Lower leg skin (tissue), 4 donors: ENCODE measurements at regions not wholly inside any gene's neighbourhood (a gene's known extent, or its start where the extent isn't known, plus 50 kb on each side); places are given as distances from the start of the nearest gene placed in this dataset.

Experiments used
- DNase-seq, 2 donors: peaks; one replicate each; pipeline ENCODE4 v3.0.0-alpha.2; 2019; ENCODE audit warnings: low spot score in 2 of 2
- H3K4me3 ChIP-seq: fragments of 200-600 bp; sonication (generic); 2 replicates; pipeline ENCODE4 v1.5.1; 2017; ENCODE audit warnings: mild to moderate bottlenecking, low read depth; ENCODE audit not compliant: poor library complexity, severe bottlenecking
- POLR2A ChIP-seq, 2 donors: fragments of 450-650 bp; IDR thresholded peaks; one replicate each; pipeline ENCODE4 v1.6.1; 2016 to 2017; ENCODE audit warnings: antibody characterized with exemption in 2 of 2, mild to moderate bottlenecking in 1 of 2, moderate library complexity in 1 of 2
- WGBS, 2 donors: methylation state at CpG; one replicate each; pipeline ENCODE4 v1.1.5; 2018; 5-methylcytosine and 5-hydroxymethylcytosine counted together
- intact Hi-C: fragments of 100-400 bp; cut with DNase I; formaldehyde crosslinking; loops from one replicate; pipeline ENCODE4 v1.15.0; 2023; ENCODE audit warnings: low total_unique reads
- TF ChIP-seq, protein P1 (sequence below), 3 donors: fragments of 450-650 bp; IDR thresholded peaks; one replicate each; pipeline ENCODE4 v1.5.1; 2016; ENCODE audit warnings: antibody characterized with exemption in 3 of 3, mild to moderate bottlenecking in 3 of 3, moderate library complexity in 2 of 3

DNA sequence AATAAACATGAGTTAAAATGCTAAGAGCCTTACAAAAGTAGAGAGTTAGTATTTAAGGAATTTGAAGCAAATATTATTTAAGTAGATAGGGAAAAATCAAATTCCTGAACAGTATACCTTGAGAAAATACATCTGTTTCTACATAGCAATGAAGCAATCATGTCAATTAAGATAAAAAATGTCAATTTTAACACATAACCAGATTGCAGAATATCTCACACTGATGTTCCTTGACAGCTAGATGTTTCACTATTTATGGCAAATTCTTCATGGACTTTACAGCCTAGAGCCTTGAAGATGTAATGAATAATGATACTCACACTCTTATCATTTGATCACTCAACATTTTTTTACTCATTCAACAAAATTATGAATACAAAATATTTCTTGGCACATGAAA lies 708.2 kb upstream of the PTPRD start:
- DNase-seq = no peak
- H3K4me3 ChIP-seq = no peak overlapping the region
- intact Hi-C loops = no loop called here
- TF ChIP-seq POLR2A (IDR thresholded peaks at IDR 0.05) = no peak
- TF ChIP-seq, protein P1, sequence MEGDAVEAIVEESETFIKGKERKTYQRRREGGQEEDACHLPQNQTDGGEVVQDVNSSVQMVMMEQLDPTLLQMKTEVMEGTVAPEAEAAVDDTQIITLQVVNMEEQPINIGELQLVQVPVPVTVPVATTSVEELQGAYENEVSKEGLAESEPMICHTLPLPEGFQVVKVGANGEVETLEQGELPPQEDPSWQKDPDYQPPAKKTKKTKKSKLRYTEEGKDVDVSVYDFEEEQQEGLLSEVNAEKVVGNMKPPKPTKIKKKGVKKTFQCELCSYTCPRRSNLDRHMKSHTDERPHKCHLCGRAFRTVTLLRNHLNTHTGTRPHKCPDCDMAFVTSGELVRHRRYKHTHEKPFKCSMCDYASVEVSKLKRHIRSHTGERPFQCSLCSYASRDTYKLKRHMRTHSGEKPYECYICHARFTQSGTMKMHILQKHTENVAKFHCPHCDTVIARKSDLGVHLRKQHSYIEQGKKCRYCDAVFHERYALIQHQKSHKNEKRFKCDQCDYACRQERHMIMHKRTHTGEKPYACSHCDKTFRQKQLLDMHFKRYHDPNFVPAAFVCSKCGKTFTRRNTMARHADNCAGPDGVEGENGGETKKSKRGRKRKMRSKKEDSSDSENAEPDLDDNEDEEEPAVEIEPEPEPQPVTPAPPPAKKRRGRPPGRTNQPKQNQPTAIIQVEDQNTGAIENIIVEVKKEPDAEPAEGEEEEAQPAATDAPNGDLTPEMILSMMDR (IDR thresholded peaks at IDR 0.05) = no peak

DNA sequence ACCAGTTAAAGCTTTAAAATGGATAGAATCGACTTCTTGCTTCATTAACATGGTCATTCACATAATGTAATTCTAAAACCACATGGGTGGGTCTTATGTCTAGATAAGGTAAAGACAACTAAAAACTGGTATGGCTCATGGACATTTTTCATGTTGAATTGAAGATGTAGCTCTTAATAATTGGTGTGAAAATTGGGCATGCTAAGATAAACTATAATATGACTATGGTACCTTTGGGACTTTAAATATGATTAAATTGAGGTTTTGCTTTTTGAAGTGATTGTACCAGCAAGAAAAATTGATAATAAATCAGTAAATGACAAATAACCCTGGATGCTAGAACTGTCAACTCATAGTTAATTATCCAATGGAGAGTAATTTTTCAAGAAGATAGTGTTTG lies 710.7 kb upstream of the PTPRD start:
- no peak for DNase-seq

DNA sequence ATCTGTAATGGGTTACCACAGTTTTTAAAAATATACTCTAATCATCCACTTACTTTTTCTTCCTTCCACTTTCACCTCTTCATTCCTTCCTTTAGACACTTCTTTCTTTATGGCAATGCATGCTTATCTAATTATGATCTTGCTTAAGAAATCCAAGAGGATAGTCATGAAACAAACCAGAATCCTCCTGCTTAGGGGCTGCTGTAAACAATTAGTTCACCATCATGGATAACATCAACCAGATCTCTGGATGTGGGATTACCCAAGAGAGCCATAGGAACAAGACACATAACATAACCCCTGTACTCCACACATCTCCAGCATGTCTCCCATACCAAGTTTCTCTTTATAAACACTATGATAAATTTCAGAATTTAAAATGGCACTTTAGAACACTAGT lies 713.4 kb upstream of the PTPRD start:
- TF ChIP-seq, protein P1 (IDR thresholded peaks at IDR 0.05) = no peak
- intact Hi-C loops = no loop called here

More for the DNA sequence above, 710.7 kb upstream of the PTPRD start:
- intact Hi-C loops = no loop called here
- 75 to 82% methylated on average over 1 of the region's 1 CpG for WGBS, 2 donors
- TF ChIP-seq POLR2A (IDR thresholded peaks at IDR 0.05) = no peak
- TF ChIP-seq, protein P1 (IDR thresholded peaks at IDR 0.05) = no peak
- no peak overlapping the region for H3K4me3 ChIP-seq

DNA sequence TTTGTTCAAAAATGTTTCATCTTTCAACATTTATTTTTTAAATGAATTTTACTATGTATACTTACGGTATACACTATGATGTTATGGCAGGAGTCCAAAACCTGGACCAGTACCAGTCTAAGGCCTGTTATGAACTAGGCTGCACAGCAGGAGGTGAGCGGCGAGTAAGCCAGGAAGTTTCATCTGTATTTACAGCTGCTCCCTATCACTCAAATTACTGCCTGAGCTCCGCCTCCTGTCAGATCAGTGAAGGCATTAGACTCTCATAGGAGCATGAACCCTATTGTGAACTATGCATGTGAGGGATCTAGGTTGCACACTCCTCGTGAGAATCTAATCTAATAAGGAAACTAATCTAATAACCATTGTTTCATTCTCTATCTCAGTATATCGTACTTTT lies 715.5 kb upstream of the PTPRD start:
- DNase-seq = no peak
- 59 to 67% methylated on average over 6 of the region's 6 CpGs for WGBS, 2 donors
- intact Hi-C loops = no loop called here

More for the DNA sequence above, 713.4 kb upstream of the PTPRD start:
- no peak overlapping the region for H3K4me3 ChIP-seq
- DNase-seq = no peak

DNA sequence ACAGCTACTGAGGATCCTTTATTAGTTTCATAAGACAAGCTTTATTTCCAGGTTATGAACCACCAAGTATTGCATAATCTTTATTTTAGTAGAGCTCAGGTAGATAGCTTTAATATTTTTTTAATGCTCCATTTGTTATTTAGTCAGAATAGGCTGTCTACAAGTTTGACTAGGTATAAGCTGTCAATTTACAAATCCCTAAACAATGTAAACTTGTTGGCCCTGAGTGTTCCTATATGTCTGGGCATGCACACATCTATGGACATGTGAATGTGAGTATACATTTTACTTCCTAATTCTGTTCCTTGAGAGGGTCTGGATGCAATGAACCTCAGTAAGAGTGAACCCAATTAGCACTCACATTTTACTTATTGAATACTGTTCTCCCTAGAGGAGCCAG lies 722.2 kb upstream of the PTPRD start:
- TF ChIP-seq POLR2A (IDR thresholded peaks at IDR 0.05) = no peak
- TF ChIP-seq, protein P1 (IDR thresholded peaks at IDR 0.05) = no peak
- intact Hi-C loops = no loop called here
- DNase-seq = no peak
- H3K4me3 ChIP-seq = no peak overlapping the region

More for the DNA sequence above, 715.5 kb upstream of the PTPRD start:
- TF ChIP-seq POLR2A (IDR thresholded peaks at IDR 0.05) = no peak
- TF ChIP-seq, protein P1 (IDR thresholded peaks at IDR 0.05) = no peak
- H3K4me3 ChIP-seq = no peak overlapping the region

DNA sequence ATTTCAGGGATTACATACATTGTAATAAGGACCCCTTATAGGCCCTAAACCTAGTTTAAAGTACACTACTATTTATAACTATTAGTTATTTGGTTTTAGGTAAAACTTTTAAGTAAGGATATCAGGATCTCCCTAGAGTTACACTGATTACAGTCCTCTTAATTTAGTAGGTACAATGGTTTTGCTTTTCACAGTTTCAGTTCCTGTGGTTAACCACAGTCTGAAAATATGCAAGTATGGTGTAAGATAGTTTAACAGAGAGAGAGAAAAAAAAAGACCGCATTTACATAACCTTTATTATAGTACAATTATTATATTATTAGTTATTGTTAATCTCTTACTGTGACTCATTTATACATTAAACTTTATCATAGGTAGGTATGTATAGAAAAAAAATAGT lies 725.3 kb upstream of the PTPRD start:
- 69 to 73% methylated on average over 1 of the region's 1 CpG for WGBS, 2 donors
- no peak overlapping the region for H3K4me3 ChIP-seq
- TF ChIP-seq POLR2A (IDR thresholded peaks at IDR 0.05) = no peak
- TF ChIP-seq, protein P1 (IDR thresholded peaks at IDR 0.05) = no peak
- intact Hi-C loops = no loop called here
- DNase-seq = no peak
